SK-N-SH (cell line): ENCODE measurements at regions not wholly inside any gene's neighbourhood (a gene's known extent, or its start where the extent isn't known, plus 50 kb on each side); places are given as distances from the start of the nearest gene placed in this dataset.

Source experiments
- CTCF ChIA-PET: fragments of 300-600, 350-600 bp; formaldehyde crosslinking; extraction: SDS; loops from one replicate; lab custom pipeline; 2021; lab: Yijun Ruan, JAX
- POLR2A ChIA-PET: fragments of 350-600 bp; sonication (Branson Sonifier 250); formaldehyde crosslinking; extraction: SDS; loops from one replicate; lab custom pipeline; 2020; ENCODE audit warnings: antibody characterized with exemption, inconsistent platforms; lab: Yijun Ruan, JAX
- DNase-seq: peaks from one replicate; pipeline ENCODE4 v3.0.0; 2012
- H2AFZ ChIP-seq: fragments of 200-600 bp; sonication (generic); 2 replicates; pipeline ENCODE4 v1.8.1; 2016; ENCODE audit warnings: antibody characterized with exemption, mild to moderate bottlenecking, low read depth
- H3F3A ChIP-seq: fragments of 200-600 bp; sonication (generic); replicated peaks from 2 replicates; pipeline ENCODE3; 2016; ENCODE audit warnings: antibody characterized with exemption, mild to moderate bottlenecking; ENCODE audit not compliant: insufficient read depth
- H3K27ac ChIP-seq, 2 experiments: fragments of 200-500 bp in 1 of 2; fragments of 200-600 bp in 1 of 2; sonication (Bioruptor generic) in 1 of 2; sonication (generic), shearing (Covaris generic) in 1 of 2; 2 replicates each; pipeline versions ENCODE4 v1.5.1 to v1.6.1; 2014 to 2016; ENCODE audit warnings: low read depth in 2 of 2, inconsistent platforms in 1 of 2, low read length in 1 of 2, mild to moderate bottlenecking in 1 of 2, mixed read lengths in 1 of 2
- H3K27me3 ChIP-seq: fragments of 200-600 bp; sonication (generic), shearing (Covaris generic); 2 replicates; pipeline ENCODE4 v1.6.1; 2016; ENCODE audit warnings: mixed run types; ENCODE audit not compliant: insufficient read depth
- H3K36me3 ChIP-seq, 2 experiments: fragments of 200-500 bp in 1 of 2; fragments of 200-600 bp in 1 of 2; sonication (Bioruptor generic) in 1 of 2; sonication (generic) in 1 of 2; replicated peaks in 1 of 2; 2 replicates each; pipeline versions ENCODE3 to v1.5.1; 2014 to 2016; ENCODE audit warnings: low read length in 1 of 2, mild to moderate bottlenecking in 1 of 2; ENCODE audit not compliant: insufficient read depth in 2 of 2, control insufficient read depth in 1 of 2
- H3K4me1 ChIP-seq, 2 experiments: fragments of 200-500 bp in 1 of 2; fragments of 200-600 bp in 1 of 2; sonication (Bioruptor generic) in 1 of 2; sonication (generic), shearing (Covaris generic) in 1 of 2; 2 replicates each; pipeline versions ENCODE4 v1.5.1 to v1.6.1; 2014 to 2016; ENCODE audit warnings: low read depth in 1 of 2, low read length in 1 of 2, mixed run types in 1 of 2; ENCODE audit not compliant: insufficient read depth in 2 of 2, control insufficient read depth in 1 of 2
- H3K4me2 ChIP-seq: fragments of 200-600 bp; sonication (generic), shearing (Covaris generic); 2 replicates; pipeline ENCODE4 v1.6.1; 2017; ENCODE audit warnings: mixed run types
- H3K4me3 ChIP-seq, 2 experiments: fragments of 200-500 bp in 1 of 2; fragments of 200-600 bp in 1 of 2; sonication (Bioruptor generic) in 1 of 2; sonication (generic), shearing (Covaris generic) in 1 of 2; 2 replicates each; pipeline versions ENCODE4 v1.5.1 to v1.8.1; 2014 to 2016; ENCODE audit warnings: low read depth in 2 of 2, inconsistent platforms in 1 of 2, low read length in 1 of 2, mild to moderate bottlenecking in 1 of 2, mixed read lengths in 1 of 2, moderate library complexity in 1 of 2
- H3K79me2 ChIP-seq: fragments of 200-600 bp; sonication (generic); 2 replicates; pipeline ENCODE4 v1.8.1; 2017; ENCODE audit warnings: mild to moderate bottlenecking; ENCODE audit not compliant: insufficient read depth
- H3K9ac ChIP-seq: fragments of 200-600 bp; sonication (generic); 2 replicates; pipeline ENCODE4 v1.6.1; 2017; ENCODE audit warnings: mixed run types
- H3K9me2 ChIP-seq: fragments of 200-600 bp; sonication (generic); 2 replicates; pipeline ENCODE4 v1.6.1; 2017; ENCODE audit warnings: mixed run types
- H3K9me3 ChIP-seq: fragments of 200-600 bp; sonication (generic); 2 replicates; pipeline ENCODE4 v1.6.1; 2017; ENCODE audit warnings: mixed run types, mild to moderate bottlenecking, moderate library complexity
- H4K20me1 ChIP-seq: fragments of 200-600 bp; sonication (generic); 2 replicates; pipeline ENCODE4 v1.6.1; 2017; ENCODE audit warnings: mild to moderate bottlenecking, mixed run types; ENCODE audit not compliant: insufficient read depth
- CHD2 ChIP-seq: fragments of 150-350 bp; IDR thresholded peaks from 2 replicates; pipeline ENCODE4 v1.6.1; 2018; ENCODE audit warnings: low read length; ENCODE audit not compliant: partially characterized antibody
- ELF1 ChIP-seq: IDR thresholded peaks from 2 replicates; pipeline ENCODE4 v1.4.0; 2012
- EZH2phosphoT487 ChIP-seq: fragments of 200-600 bp; sonication (generic); IDR thresholded peaks from 2 replicates; pipeline ENCODE4 v1.6.1; 2017; ENCODE audit warnings: low read depth, mixed run types, mild to moderate bottlenecking, antibody characterized with exemption, moderate library complexity, borderline replicate concordance
- FOXJ3 ChIP-seq: sonication (generic); formaldehyde crosslinking; IDR thresholded peaks from 2 replicates; pipeline ENCODE4 v1.5.1; 2020; ENCODE audit warnings: mild to moderate bottlenecking, missing genetic modification reagents
- FOXM1 ChIP-seq: IDR thresholded peaks from 2 replicates; pipeline ENCODE4 v1.4.0; 2012; ENCODE audit warnings: low read depth, mild to moderate bottlenecking
- JUND ChIP-seq: IDR thresholded peaks from 2 replicates; pipeline ENCODE4 v1.4.0; 2012
- RFX5 ChIP-seq: IDR thresholded peaks from 2 replicates; pipeline ENCODE4 v1.6.1; 2012; ENCODE audit warnings: mild to moderate bottlenecking, improper control_type of control experiment, low read length
- RXRA ChIP-seq: IDR thresholded peaks from 2 replicates; pipeline ENCODE4 v1.4.0; 2012; ENCODE audit warnings: low read depth, mild to moderate bottlenecking, borderline replicate concordance
- SIN3A ChIP-seq: IDR thresholded peaks from 2 replicates; pipeline ENCODE4 v1.6.1; 2012; ENCODE audit warnings: low read depth, mild to moderate bottlenecking, low read length, moderate library complexity, borderline replicate concordance
- SMC3 ChIP-seq: IDR thresholded peaks from 2 replicates; pipeline ENCODE4 v1.6.1; 2012; ENCODE audit warnings: low read depth, low read length, improper control_type of control experiment
- TCF12 ChIP-seq: IDR thresholded peaks from 2 replicates; pipeline ENCODE4 v1.4.0; 2012
- TEAD4 ChIP-seq: IDR thresholded peaks from 2 replicates; pipeline ENCODE4 v1.4.0; 2012; ENCODE audit warnings: mild to moderate bottlenecking, borderline replicate concordance; ENCODE audit not compliant: insufficient read depth
- YY1 ChIP-seq: IDR thresholded peaks from 2 replicates; pipeline ENCODE4 v1.4.0; 2012; ENCODE audit warnings: low read depth, mild to moderate bottlenecking
- WGBS: methylation state at CpG from one replicate; pipeline ENCODE4 v1.1.6; 2017; ENCODE audit warnings: low lambda C conversion rate; 5-methylcytosine and 5-hydroxymethylcytosine counted together
- TF ChIP-seq, protein P1 (sequence below): IDR thresholded peaks from 2 replicates; pipeline ENCODE4; 2012
- TF ChIP-seq, protein P2 (sequence below): IDR thresholded peaks from 2 replicates; pipeline ENCODE4 v1.4.0; 2012; ENCODE audit warnings: low read depth, borderline replicate concordance

DNA sequence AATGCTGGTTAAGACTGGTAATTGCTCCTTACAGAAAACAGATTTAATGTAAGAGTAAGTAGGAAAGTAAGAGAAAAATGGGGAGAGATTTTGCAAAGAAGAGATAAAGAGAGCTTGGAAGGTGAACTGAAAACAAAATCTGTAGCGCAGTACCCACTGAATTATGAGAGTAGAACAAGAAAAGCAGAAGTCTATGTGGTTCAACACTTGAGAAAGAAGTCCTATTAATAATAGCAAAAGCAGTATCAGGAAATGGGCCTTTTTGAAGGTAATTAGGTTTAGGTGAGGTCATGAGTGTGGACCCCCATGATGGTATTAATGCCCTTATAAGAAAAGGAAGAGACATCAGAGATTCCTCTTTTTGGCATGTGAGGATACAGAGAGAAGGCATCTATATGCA is 460.6 kb downstream of the CETN3 start:
- CTCF ChIA-PET: no interaction called here
- Histone ChIP-seq H3K36me3 (no peaks in the 10 kb centered on the region), H3K79me2 (no peaks in the 10 kb centered on the region), H3F3A (no peaks in the 10 kb centered on the region), H3K27ac (no peak overlapping the region)
- 71% methylated on average over 1 of the region's 1 CpG for WGBS
- TF ChIP-seq, protein P1, sequence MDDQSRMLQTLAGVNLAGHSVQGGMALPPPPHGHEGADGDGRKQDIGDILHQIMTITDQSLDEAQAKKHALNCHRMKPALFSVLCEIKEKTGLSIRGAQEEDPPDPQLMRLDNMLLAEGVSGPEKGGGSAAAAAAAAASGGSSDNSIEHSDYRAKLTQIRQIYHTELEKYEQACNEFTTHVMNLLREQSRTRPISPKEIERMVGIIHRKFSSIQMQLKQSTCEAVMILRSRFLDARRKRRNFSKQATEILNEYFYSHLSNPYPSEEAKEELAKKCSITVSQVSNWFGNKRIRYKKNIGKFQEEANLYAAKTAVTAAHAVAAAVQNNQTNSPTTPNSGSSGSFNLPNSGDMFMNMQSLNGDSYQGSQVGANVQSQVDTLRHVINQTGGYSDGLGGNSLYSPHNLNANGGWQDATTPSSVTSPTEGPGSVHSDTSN: no peak
- TF ChIP-seq JUND: no peak
- no peak for TF ChIP-seq RXRA
- TF ChIP-seq RFX5: no peak
- no peak for TF ChIP-seq ELF1
- TF ChIP-seq CHD2: no peak
- TF ChIP-seq, all 33 proteins: peak for 0
- POLR2A ChIA-PET: no interaction called here
- Histone ChIP-seq H3K4me2 (no peak overlapping the region), H2AFZ (no peak overlapping the region), H3K9ac (no peak overlapping the region), H3K4me3 (no peak overlapping the region), H3K27me3 (no peaks in the 10 kb centered on the region), H4K20me1 (no peaks in the 10 kb centered on the region), H3K4me1 (no peaks in the 10 kb centered on the region; a peak in 1 of 4 replicates), H3K9me3 (no peaks in the 10 kb centered on the region), H3K9me2 (no peaks in the 10 kb centered on the region; the same call in 1 of the 2 replicates)
- no peak for DNase-seq

DNA sequence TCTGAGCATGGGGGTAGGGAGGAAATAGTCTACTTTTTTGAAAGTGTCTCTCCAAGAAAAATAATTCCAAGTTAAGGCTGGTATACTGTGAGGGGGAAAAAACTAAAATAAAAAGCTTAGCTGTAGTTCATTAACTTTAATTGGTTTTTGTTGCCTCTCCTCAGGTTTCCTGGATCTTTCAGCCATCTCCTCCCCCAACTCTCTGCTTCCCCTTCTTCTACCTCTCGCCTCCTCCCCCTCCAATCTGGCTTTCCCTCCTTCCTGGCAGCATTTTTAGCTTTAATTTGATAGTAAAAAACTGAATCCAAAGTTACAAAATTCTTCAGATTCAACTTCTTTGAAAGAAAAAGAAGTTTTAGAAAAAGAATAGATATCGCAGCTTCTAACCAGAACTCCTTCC is 462.6 kb downstream of the CETN3 start:
- Histone ChIP-seq H3K27ac (no peak overlapping the region), H3K4me1 (no peaks in the 10 kb centered on the region; a peak in 1 of 4 replicates), H3K79me2 (no peaks in the 10 kb centered on the region), H3K36me3 (no peaks in the 10 kb centered on the region), H3K4me3 (no peak overlapping the region), H3K4me2 (no peak overlapping the region), H2AFZ (no peak overlapping the region), H3F3A (no peaks in the 10 kb centered on the region), H3K9me3 (no peaks in the 10 kb centered on the region), H3K27me3 (no peaks in the 10 kb centered on the region), H3K9ac (no peak overlapping the region), H4K20me1 (no peaks in the 10 kb centered on the region), H3K9me2 (no peaks in the 10 kb centered on the region; the same call in 1 of the 2 replicates)
- WGBS: 78% methylated on average over 2 of the region's 2 CpGs
- POLR2A ChIA-PET: no interaction called here
- DNase-seq: no peak
- CTCF ChIA-PET: interaction anchor here (0.6 to 0.9 kb wide), 2 partner anchors 13 to 28 kb away, joined by 3 read pairs; no protein-coding TSS in a partner anchor
- TF ChIP-seq TCF12 (no peak), TEAD4 (no peak), FOXM1 (no peak), YY1 (no peak), FOXJ3 (CRISPR knock-in tag) (no peak), SMC3 (no peak), CHD2 (no peak), ELF1 (no peak), SIN3A (no peak), EZH2phosphoT487 (no peak), RFX5 (no peak)
- TF ChIP-seq, protein P2, sequence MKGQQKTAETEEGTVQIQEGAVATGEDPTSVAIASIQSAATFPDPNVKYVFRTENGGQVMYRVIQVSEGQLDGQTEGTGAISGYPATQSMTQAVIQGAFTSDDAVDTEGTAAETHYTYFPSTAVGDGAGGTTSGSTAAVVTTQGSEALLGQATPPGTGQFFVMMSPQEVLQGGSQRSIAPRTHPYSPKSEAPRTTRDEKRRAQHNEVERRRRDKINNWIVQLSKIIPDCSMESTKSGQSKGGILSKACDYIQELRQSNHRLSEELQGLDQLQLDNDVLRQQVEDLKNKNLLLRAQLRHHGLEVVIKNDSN: no peak
